NCI-H748 (cell line): ENCODE measurements at regions not wholly inside any gene's neighbourhood (a gene's known extent, or its start where the extent isn't known, plus 50 kb on each side); places are given as distances from the start of the nearest gene placed in this dataset.

Experiments used
- DNase-seq: peaks from one replicate; lab custom pipeline; 2025; ENCODE audit not compliant: unreplicated experiment; lab: John Stamatoyannopoulos, UW

- DNase-seq: no peak
Observed at GRCh38 chrX:7542587-7543380, 300.2 kb upstream of the VCX start.

DNA sequence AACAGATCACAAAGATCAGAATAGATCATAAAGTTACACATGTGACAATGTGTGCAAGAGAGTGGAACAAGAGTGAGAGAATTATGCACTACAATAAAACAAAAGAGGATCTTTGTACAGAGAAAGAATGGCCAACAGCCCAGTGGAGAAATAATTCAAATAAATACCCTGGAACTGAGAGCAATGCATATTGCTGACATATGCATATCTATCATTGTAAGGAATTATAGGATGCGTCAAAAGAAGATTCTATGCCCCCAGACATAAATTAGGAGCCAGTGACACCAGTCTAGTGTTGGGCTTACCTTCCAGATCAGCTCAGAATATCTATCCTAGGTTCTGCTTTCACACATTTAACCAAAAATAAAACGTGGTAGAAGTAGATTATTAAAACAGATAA lies 320.1 kb upstream of the VCX start:
- no peak for DNase-seq

GRCh38 chrX:7515681-7516413 lies 327.1 kb upstream of the VCX start:
- no peak for DNase-seq

- no peak for DNase-seq
Observed at GRCh38 chrX:7514871-7515599, 327.9 kb upstream of the VCX start.

- DNase-seq: no peak
Observed at GRCh38 chrX:7512845-7513244, 330.1 kb upstream of the VCX start.

DNA sequence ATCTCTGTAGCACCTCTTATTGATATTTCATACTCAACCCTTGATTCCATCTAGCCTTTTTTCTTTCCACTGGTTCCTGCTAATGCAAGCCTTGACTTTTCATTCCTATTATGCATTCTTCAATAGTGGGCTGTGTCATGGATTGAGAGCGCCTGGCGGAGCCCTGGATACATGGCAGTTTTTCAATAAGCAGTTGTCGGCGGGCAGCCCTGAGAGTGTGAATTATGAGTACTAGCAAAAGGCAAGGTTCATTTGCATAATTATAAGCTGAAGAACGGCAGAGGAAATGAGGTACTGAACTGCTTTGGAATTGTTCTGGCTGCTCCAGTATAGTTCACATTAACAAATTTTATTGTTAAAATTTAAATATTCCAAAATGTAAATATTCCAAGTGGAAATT lies 339.7 kb upstream of the VCX start:
- peak; percentile 2 for DNase-seq

GRCh38 chrX:7500386-7500785 lies 342.6 kb upstream of the VCX start:
- DNase-seq: no peak

DNA sequence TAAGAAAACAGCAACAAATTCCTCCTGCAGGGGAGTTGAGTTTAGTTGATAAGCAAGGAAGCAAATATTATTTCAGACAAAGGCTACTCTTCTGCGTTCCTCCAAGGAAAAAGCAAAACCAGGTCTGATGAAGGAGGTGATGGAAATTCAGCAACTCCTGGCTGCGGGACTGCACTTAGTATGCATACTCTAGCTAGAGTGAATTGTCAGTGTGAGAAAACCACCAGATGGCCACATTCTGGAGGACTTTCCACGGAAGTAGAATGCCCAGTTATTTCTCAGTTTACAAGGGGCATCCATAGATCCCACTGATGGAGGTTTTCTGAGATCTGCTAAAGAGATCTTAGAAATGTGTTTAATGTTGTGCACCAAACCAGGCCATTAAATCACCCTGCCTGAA lies 338.6 kb upstream of the PUDP start:
- DNase-seq: no peak

DNA sequence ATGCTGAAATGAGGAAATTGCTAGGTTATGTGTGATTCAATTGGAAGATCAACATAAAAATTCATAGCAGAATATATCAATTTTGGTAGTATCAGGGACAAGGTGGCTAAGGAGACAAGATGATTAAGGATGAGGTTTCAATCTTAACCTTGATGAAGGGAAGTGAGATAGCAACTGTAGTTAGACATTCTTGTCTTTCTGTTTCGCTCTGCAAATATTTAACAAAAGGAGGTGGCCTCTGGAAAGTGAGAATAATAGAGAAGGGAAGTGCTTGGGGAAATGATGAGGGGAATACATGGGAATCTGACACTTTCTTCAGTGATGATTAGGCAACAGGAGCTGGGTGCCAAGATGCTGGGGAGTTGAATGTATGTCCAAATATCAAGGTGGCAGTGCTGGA lies 337.1 kb upstream of the PUDP start:
- DNase-seq: no peak

DNA sequence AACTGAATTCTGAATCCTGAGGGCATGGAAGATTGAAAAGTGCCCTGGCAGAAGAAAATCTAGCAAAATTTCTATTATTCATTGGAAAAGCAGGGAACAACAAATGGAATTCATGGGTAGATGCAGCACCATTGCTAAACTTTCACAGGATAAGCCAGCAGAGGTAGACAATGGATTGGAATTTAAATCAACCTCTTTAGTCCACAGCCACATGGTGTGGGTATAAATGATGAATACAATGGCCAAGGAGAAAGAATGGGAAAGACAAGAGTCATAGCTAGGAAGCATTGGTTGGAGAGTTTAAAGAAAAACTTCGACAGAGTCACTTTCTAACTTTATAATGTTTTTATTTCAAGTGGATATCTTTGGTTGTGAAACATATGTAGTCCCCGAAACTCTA lies 332.8 kb upstream of the PUDP start:
- DNase-seq: no peak

DNA sequence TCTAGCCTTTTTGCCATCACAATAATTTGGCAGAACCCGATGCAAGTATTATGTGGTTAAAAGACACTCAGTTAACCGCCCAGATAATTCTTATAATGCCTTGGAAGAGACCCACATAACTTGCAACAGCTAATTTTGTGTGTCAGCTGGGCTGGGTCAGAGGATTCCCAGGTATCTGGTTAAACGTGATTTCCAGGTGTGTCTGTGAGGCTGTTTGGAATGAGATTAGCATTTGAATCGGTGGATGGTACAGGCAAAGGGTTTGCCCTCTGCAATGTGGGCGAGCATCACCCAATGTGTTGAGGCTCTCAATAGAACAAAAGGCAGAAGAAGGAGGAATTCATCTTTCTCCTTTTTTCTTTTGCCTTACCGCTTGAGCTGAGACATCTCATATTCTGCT lies 314.2 kb upstream of the PUDP start:
- DNase-seq: peak; percentile 57

- DNase-seq: peak; percentile 42
Observed at GRCh38 chrX:7461051-7461450, 313.1 kb upstream of the PUDP start.

DNA sequence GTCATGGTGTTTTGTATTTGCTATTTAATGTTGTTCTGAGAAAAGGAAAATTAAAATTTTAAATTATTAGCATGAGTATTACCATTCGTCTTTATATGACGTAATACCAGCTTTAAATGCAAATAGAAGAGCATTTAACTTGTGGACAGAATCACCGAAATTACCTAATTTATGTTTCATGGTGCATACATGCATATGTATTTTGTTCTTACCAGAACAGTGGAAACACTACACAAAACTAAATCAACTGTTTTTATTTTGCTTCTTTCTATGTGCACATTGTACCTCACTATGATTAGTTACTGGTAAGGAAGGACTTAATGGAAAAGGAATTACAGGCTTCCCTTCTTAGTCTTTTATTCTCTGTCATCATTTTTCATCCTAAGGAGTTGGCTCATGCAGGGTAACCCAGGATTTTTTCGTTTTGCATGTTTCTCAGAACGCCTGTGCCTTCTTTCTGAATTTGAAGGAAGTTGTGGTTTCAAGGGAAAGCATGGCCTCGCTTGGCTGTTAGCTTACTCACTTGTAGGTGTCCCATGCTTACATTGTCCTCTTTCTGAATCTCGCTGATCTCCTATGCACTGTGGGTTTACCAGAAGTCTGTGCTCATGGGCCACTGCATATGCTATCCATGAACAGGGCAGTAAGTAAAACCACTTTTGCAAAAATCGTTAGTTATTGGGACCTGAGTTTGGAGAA lies 300.0 kb upstream of the PUDP start:
- DNase-seq: no peak

GRCh38 chrX:7446815-7447214 lies 298.9 kb upstream of the PUDP start:
- no peak for DNase-seq

DNA sequence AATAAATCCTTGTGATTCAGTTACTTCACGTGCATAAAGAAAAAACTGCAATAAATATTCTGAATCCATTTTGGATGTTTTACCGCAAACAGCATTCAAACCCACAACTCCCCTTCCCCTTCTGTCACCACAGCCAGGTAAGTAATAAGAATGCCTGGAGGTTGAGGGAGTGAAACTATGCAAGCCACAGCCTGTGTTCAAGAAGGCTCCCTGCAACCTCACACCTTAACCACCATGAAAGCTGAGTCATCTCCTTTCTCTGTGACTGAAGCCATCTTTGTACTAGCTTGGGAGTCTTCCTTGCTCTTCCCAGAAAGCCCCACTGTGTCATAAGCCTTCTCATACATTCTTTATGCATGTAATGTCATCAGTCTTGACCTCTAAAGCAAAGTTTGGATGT lies 297.0 kb upstream of the PUDP start:
- DNase-seq: no peak

GRCh38 chrX:7441586-7441985 lies 293.6 kb upstream of the PUDP start:
- DNase-seq: no peak

DNA sequence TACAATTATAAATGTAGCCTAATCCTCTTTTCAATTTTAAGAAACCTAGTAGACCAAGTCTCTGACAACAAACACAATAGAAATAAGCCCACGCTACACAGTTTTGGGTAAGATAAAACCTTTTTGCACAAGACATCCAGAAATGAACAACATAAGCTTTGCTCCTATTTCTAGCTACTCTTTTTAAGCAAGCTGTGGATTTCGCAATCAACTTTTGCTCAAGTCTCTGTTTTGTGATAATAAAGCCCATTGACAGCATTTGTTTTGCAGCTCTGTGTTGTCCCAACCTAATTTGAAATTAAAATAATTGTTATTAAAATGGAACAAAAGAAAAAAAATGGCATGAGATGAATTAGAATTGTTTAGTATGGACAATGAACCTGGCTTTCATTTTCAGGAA lies 287.9 kb upstream of the PUDP start:
- DNase-seq: no peak

- DNase-seq: no peak
Observed at GRCh38 chrX:7432901-7433300, 284.9 kb upstream of the PUDP start.

- DNase-seq: peak; percentile 41
Observed at GRCh38 chrX:7420717-7421116, 272.8 kb upstream of the PUDP start.

GRCh38 chrX:7414753-7415152 lies 266.8 kb upstream of the PUDP start:
- no peak for DNase-seq

DNA sequence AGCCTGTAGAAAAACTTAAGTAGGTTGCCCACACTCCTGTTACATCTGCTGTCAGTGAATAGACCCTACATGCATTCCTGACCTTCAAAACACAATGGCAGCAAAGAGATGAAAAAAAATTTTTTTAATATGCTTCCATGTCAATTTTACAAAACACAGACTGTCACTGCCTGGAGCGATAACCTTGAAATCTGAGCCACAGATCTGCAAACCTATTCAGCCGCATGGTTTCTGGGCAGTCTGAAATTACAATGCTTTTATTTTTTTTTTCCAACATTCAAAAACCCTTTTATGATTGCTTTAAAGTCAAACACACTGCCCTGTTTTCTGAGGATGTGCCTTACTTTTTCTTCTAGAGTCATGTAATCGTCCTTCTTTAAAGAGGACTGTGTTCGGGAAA lies 264.9 kb upstream of the PUDP start:
- no peak for DNase-seq
